Spleen (tissue), 11 donors: ENCODE measurements at regions not wholly inside any gene's neighbourhood (a gene's known extent, or its start where the extent isn't known, plus 50 kb on each side); places are given as distances from the start of the nearest gene placed in this dataset.

Experiments used
- DNase-seq: peaks from one replicate; pipeline ENCODE4 v3.0.0-alpha.2; 2020
- H3K27ac ChIP-seq, 8 donors: fragments of 200-600 bp; sonication (generic) in 7 of 8; 1 replicate in 4 of 8; 2 replicates in 4 of 8; pipeline versions ENCODE4 v1.5.0 to v1.8.0; 2016 to 2021; ENCODE audit warnings: inconsistent platforms in 4 of 8, mild to moderate bottlenecking in 4 of 8, moderate library complexity in 1 of 8
- H3K27me3 ChIP-seq, 7 donors: fragments of 200-600 bp; sonication (generic) in 6 of 7; replicated peaks in 1 of 7; 1 replicate in 4 of 7; 2 replicates in 3 of 7; pipeline versions ENCODE4 v1.5.0 to v1.8.0; 2016 to 2021; ENCODE audit warnings: inconsistent platforms in 3 of 7, mild to moderate bottlenecking in 1 of 7
- H3K36me3 ChIP-seq, 6 donors: fragments of 200-600 bp; sonication (generic) in 5 of 6; 1 replicate in 4 of 6; 2 replicates in 2 of 6; pipeline versions ENCODE4 v1.5.0 to v1.8.0; 2016 to 2021; ENCODE audit warnings: inconsistent platforms in 2 of 6
- H3K4me1 ChIP-seq, 6 donors: fragments of 200-600 bp; sonication (generic) in 5 of 6; 1 replicate in 3 of 6; 2 replicates in 3 of 6; pipeline versions ENCODE4 v1.5.0 to v1.8.0; 2016 to 2021; ENCODE audit warnings: inconsistent platforms in 3 of 6
- H3K4me3 ChIP-seq, 8 donors: fragments of 200-600 bp; sonication (generic) in 7 of 8; 1 replicate in 4 of 8; 2 replicates in 4 of 8; pipeline versions ENCODE4 v1.5.0 to v1.8.0; 2016 to 2021; ENCODE audit warnings: inconsistent platforms in 4 of 8, mild to moderate bottlenecking in 4 of 8, moderate library complexity in 2 of 8
- H3K9me3 ChIP-seq, 8 donors: fragments of 200-600 bp; sonication (generic) in 7 of 8; 1 replicate in 4 of 8; 2 replicates in 4 of 8; pipeline versions ENCODE4 v1.5.0 to v1.8.0; 2016 to 2021; ENCODE audit warnings: inconsistent platforms in 4 of 8
- POLR2A ChIP-seq, 3 donors: fragments of 450-650 bp; IDR thresholded peaks; one replicate each; pipeline ENCODE4 v1.5.1; 2017; ENCODE audit warnings: antibody characterized with exemption in 3 of 3, mild to moderate bottlenecking in 1 of 3
- POLR2AphosphoS5 ChIP-seq, 3 donors: sonication (generic); formaldehyde crosslinking; IDR thresholded peaks; one replicate each; pipeline ENCODE4 v1.5.1; 2017; ENCODE audit warnings: antibody characterized with exemption in 3 of 3
- WGBS, 5 donors: extraction: QIAGEN DNeasy Blood & Tissue Kit in 3 of 5; methylation state at CpG; one replicate each; pipeline versions ENCODE4 v1.1.5 to v1.1.7; 2013 to 2018; 5-methylcytosine and 5-hydroxymethylcytosine counted together
- intact Hi-C: fragments of 100-400 bp; cut with DNase I; formaldehyde crosslinking; loops from one replicate; pipeline ENCODE4 v1.15.0; 2023; ENCODE audit warnings: low total_unique reads
- TF ChIP-seq, protein P1 (sequence below), 11 experiments: fragments of 200-600 bp in 7 of 11; fragments of 450-650 bp in 4 of 11; sonication (generic) in 4 of 11; IDR thresholded peaks in 8 of 11; conservative IDR thresholded peaks in 3 of 11; 1 replicate in 7 of 11; 2 replicates in 4 of 11; pipeline versions ENCODE4 v1.4.0 to v1.8.0; 2016 to 2021; ENCODE audit warnings: antibody characterized with exemption in 11 of 11, inconsistent platforms in 4 of 11, mild to moderate bottlenecking in 1 of 11
- donor health status: healthy with polysubstance abuse.
- donor health status: DM: no; HTN: no; CAD: no; lungs with moderate emphysema.
- donor health status: DM: no; HTN: no; CAD: no.
- donor health status: Bipolar disorder and iron deficiency.
- donor health status: healthy.
- donor health status: DM: no; HTN: no; CAD: no.
- donor health status: DM: yes; HTN: yes; CAD: no.

DNA sequence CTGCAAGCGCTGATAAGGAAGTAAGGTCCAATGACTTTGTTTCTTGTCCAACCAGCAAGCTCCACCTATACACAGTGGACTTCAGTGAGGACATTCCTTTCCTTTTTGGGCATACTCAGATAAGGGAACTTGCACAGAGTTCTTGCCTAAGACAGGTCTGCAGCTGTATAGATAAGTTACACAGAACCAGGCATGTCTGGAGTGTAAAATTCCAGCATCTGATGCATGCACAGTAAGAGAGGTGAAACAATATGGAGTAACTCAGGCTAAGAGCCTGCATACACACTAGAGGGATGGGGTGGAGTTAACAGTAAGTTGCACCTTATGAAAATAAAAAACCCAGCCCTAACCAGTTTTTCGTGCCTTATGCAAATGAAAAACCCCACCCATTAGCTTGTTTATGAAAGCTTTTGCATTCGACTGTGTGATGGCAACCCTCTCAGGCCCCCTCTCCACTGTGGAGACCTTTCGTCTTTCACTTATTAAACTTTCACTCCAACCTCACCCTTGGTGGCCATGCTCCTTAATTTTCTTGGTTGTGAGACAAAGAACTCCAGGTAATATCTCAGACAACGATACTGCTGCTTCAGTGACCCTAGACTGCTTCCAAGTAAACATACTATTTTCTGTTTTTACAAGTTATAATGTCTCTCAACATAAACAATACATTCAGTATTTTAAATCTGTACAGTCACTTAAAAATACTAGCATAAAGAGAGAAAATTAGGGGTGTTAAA is 2859.0 kb upstream of the PCDH20 start:
- intact Hi-C loops: no loop called here
- no peaks in the 10 kb centered on the region for H3K36me3 ChIP-seq
- H3K4me1 ChIP-seq: no peaks in the 10 kb centered on the region
- peaks cover 0 to 19% (median 11%) of the 10 kb centered on the region in 8 donors for H3K9me3 ChIP-seq
- H3K4me3 ChIP-seq: no peak overlapping the region
- TF ChIP-seq, protein P1, sequence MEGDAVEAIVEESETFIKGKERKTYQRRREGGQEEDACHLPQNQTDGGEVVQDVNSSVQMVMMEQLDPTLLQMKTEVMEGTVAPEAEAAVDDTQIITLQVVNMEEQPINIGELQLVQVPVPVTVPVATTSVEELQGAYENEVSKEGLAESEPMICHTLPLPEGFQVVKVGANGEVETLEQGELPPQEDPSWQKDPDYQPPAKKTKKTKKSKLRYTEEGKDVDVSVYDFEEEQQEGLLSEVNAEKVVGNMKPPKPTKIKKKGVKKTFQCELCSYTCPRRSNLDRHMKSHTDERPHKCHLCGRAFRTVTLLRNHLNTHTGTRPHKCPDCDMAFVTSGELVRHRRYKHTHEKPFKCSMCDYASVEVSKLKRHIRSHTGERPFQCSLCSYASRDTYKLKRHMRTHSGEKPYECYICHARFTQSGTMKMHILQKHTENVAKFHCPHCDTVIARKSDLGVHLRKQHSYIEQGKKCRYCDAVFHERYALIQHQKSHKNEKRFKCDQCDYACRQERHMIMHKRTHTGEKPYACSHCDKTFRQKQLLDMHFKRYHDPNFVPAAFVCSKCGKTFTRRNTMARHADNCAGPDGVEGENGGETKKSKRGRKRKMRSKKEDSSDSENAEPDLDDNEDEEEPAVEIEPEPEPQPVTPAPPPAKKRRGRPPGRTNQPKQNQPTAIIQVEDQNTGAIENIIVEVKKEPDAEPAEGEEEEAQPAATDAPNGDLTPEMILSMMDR (IDR thresholded peaks at IDR 0.05 in 8 of 11, conservative IDR thresholded peaks at IDR 0.05 in 3 of 11): no peak
- TF ChIP-seq POLR2A (IDR thresholded peaks at IDR 0.05): no peak
- no peak for TF ChIP-seq POLR2AphosphoS5 (IDR thresholded peaks at IDR 0.05)
- 69 to 88% (median 72%) methylated on average over 5 of the region's 5 CpGs for WGBS, 5 donors
- DNase-seq: no peak
- H3K27ac ChIP-seq: no peak overlapping the region
- no peaks in the 10 kb centered on the region for H3K27me3 ChIP-seq

DNA sequence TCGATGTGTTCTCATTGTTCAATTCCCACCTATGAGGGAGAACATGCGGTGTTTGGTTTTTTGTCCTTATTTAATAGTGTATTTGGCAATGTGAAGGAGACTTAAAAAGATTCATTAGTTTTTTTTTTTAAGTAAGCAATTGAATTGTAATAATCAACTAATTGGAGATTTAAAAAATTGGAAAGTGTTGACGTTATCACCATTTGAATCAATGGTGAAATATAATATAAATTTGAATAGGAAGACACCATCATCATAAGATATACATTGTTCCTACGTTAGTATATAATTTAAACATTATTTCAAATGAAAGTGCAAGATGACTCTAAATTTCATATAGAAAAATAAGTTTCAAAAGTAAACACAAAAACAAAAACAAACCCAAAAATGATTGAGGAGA is 2858.1 kb upstream of the PCDH20 start:
- Histone ChIP-seq H3K27ac (no peak overlapping the region), H3K36me3 (no peaks in the 10 kb centered on the region), H3K9me3 (peaks cover 0 to 19% (median 11%) of the 10 kb centered on the region in 8 donors), H3K4me1 (no peaks in the 10 kb centered on the region), H3K4me3 (no peak overlapping the region), H3K27me3 (no peaks in the 10 kb centered on the region)
- WGBS, 5 donors: 64 to 86% (median 67%) methylated on average over 4 of the region's 4 CpGs
- TF ChIP-seq, protein P1 (IDR thresholded peaks at IDR 0.05 in 8 of 11, conservative IDR thresholded peaks at IDR 0.05 in 3 of 11): no peak
- no peak for TF ChIP-seq POLR2A (IDR thresholded peaks at IDR 0.05)
- TF ChIP-seq POLR2AphosphoS5 (IDR thresholded peaks at IDR 0.05): no peak
- intact Hi-C loops: no loop called here
- DNase-seq: no peak

DNA sequence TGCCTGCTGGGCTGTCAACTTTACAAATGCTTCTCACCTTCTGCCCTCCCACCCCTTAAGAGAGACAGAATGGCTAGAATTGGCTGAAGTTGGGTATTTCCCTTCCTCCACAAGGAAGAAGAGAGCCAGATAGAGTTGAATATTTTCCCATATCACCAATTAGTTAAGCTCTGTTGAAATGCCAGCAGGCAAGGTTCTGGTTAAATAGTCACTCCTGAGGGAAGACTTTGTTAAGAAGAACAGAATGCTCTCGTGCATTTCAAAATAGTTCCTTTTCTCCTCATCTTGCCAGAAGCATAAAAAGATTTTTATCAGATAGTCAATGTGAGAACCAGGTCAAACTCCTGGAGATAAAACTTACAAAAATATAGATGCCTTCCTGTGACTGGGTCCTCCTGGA is 2857.0 kb upstream of the PCDH20 start:
- H3K4me3 ChIP-seq: no peak overlapping the region
- no peak for TF ChIP-seq POLR2A (IDR thresholded peaks at IDR 0.05)
- no peak for TF ChIP-seq POLR2AphosphoS5 (IDR thresholded peaks at IDR 0.05)
- TF ChIP-seq, protein P1 (IDR thresholded peaks at IDR 0.05 in 8 of 11, conservative IDR thresholded peaks at IDR 0.05 in 3 of 11): no peak
- WGBS, 5 donors: 56 to 85% (median 67%) methylated on average over 1 of the region's 1 CpG
- no peak for DNase-seq
- H3K27ac ChIP-seq: no peak overlapping the region
- intact Hi-C loops: no loop called here
- no peaks in the 10 kb centered on the region for H3K27me3 ChIP-seq
- no peaks in the 10 kb centered on the region for H3K4me1 ChIP-seq
- no peaks in the 10 kb centered on the region for H3K36me3 ChIP-seq
- H3K9me3 ChIP-seq: peaks cover 0 to 19% (median 11%) of the 10 kb centered on the region in 8 donors

DNA sequence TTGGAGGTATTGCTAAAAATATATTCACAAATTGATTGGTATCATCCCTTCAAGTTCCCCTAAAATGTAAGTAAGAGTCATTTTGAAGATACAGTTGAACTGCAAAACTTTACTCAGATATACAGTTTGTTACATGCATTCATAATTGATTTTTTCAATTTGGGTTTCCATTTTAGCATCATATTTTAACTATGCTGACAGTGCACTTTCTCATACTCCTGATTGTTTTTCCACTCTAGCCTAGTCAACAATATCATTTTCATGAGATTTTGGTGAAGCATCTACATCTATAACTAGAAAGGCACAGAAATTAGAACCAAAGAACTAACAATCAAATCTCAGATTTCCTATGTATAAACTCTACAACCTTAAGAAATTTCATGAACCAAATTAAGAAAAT is 2850.4 kb upstream of the PCDH20 start:
- Histone ChIP-seq H3K27ac (no peak overlapping the region), H3K36me3 (no peaks in the 10 kb centered on the region), H3K4me3 (no peak overlapping the region), H3K4me1 (no peaks in the 10 kb centered on the region), H3K9me3 (peaks cover 0 to 26% (median 15%) of the 10 kb centered on the region in 8 donors), H3K27me3 (no peaks in the 10 kb centered on the region)
- TF ChIP-seq POLR2AphosphoS5 (IDR thresholded peaks at IDR 0.05) (no peak), POLR2A (IDR thresholded peaks at IDR 0.05) (no peak)
- TF ChIP-seq, protein P1 (IDR thresholded peaks at IDR 0.05 in 8 of 11, conservative IDR thresholded peaks at IDR 0.05 in 3 of 11): no peak
- intact Hi-C loops: no loop called here
- DNase-seq: no peak
